OCI-LY3 (cell line): ENCODE measurements at regions not wholly inside any gene's neighbourhood (a gene's known extent, or its start where the extent isn't known, plus 50 kb on each side); places are given as distances from the start of the nearest gene placed in this dataset.

Experiments used
- H2AFZ ChIP-seq: fragments of 200-600, 300-600 bp; shearing (Covaris generic); 2 replicates; pipeline ENCODE4 v1.6.0; 2014; ENCODE audit warnings: antibody characterized with exemption, low read depth, low read length
- H3K27ac ChIP-seq: fragments of 200-600, 300-600 bp; sonication (generic); 2 replicates; pipeline ENCODE4 v1.5.1; 2014; ENCODE audit warnings: mild to moderate bottlenecking, low read length, moderate library complexity, mixed read lengths
- H3K27me3 ChIP-seq: fragments of 200-600, 300-600 bp; sonication (generic); 2 replicates; pipeline ENCODE4 v1.6.1; 2014; ENCODE audit warnings: low read depth, low read length, mixed read lengths
- H3K36me3 ChIP-seq: fragments of 200-600, 300-600 bp; sonication (generic); replicated peaks from 2 replicates; pipeline ENCODE3; 2014; ENCODE audit warnings: low read depth, low read length, mixed read lengths
- H3K4me1 ChIP-seq: fragments of 300-600, 200-600 bp; sonication (generic); 2 replicates; pipeline ENCODE4 v1.6.1; 2014; ENCODE audit warnings: low read length, mixed read lengths
- H3K4me2 ChIP-seq: fragments of 200-600, 300-600 bp; sonication (generic); 2 replicates; pipeline ENCODE4 v1.6.1; 2014; ENCODE audit warnings: low read length, mixed read lengths
- H3K4me3 ChIP-seq: fragments of 300-600, 200-600 bp; sonication (generic); 2 replicates; pipeline ENCODE4 v1.5.1; 2014; ENCODE audit warnings: antibody characterized with exemption, mild to moderate bottlenecking, low read length, moderate library complexity
- H3K79me2 ChIP-seq: fragments of 300-600, 200-600 bp; shearing (Covaris generic); 2 replicates; pipeline ENCODE4 v1.6.1; 2014; ENCODE audit warnings: mild to moderate bottlenecking, low read length, mixed read lengths
- H3K9ac ChIP-seq: fragments of 300-600, 200-600 bp; shearing (Covaris generic); 2 replicates; pipeline ENCODE4 v1.6.0; 2014; ENCODE audit warnings: mild to moderate bottlenecking, low read length, moderate library complexity
- H3K9me3 ChIP-seq: fragments of 200-600, 300-600 bp; shearing (Covaris generic); 2 replicates; pipeline ENCODE4 v1.6.1; 2014; ENCODE audit warnings: low read length, mixed read lengths; ENCODE audit not compliant: insufficient read depth
- H4K20me1 ChIP-seq: fragments of 200-600, 300-600 bp; sonication (generic); 2 replicates; pipeline ENCODE4 v1.6.1; 2016; ENCODE audit warnings: low read length, mixed read lengths; ENCODE audit not compliant: insufficient read depth
- CTCF ChIP-seq: fragments of 200-600, 300-600 bp; sonication (generic); IDR thresholded peaks from 2 replicates; pipeline ENCODE4 v1.5.1; 2014; ENCODE audit warnings: antibody characterized with exemption, low read length, low read depth
- EZH2phosphoT487 ChIP-seq: fragments of 200-600 bp; shearing (Covaris generic); IDR thresholded peaks from 2 replicates; pipeline ENCODE4 v1.6.1; 2018; ENCODE audit warnings: antibody characterized with exemption, mixed run types, low read depth

GRCh38 chr18:76572518-76573247 lies 77.6 kb upstream of the ZNF516 start:
- Histone ChIP-seq H3K27me3 (0 out of 2 replicates have a peak, but pooled peaks cover 4% of the 10 kb centered on the region), H3K4me2 (no peak overlapping the region), H3K79me2 (no peaks in the 10 kb centered on the region), H2AFZ (no peak overlapping the region), H3K36me3 (no peaks in the 10 kb centered on the region), H3K27ac (no peak overlapping the region), H3K4me1 (no peaks in the 10 kb centered on the region), H4K20me1 (no peaks in the 10 kb centered on the region), H3K9ac (no peak overlapping the region), H3K4me3 (no peak overlapping the region), H3K9me3 (no peaks in the 10 kb centered on the region)
- TF ChIP-seq EZH2phosphoT487 (no peak), CTCF (peak; percentile 10; the same call in 1 of the 2 replicates)

GRCh38 chr18:76571689-76572088 lies 76.6 kb upstream of the ZNF516 start:
- H3K36me3 ChIP-seq, result no peaks in the 10 kb centered on the region
- H3K79me2 ChIP-seq, result no peaks in the 10 kb centered on the region
- no peak for TF ChIP-seq CTCF
- TF ChIP-seq EZH2phosphoT487, result no peak
- no peak overlapping the region for H3K9ac ChIP-seq
- H3K4me3 ChIP-seq, result no peak overlapping the region
- H4K20me1 ChIP-seq, result no peaks in the 10 kb centered on the region
- no peak overlapping the region for H2AFZ ChIP-seq
- no peak overlapping the region for H3K27ac ChIP-seq
- 0 out of 2 replicates have a peak, but pooled peaks cover 4% of the 10 kb centered on the region for H3K27me3 ChIP-seq
- no peaks in the 10 kb centered on the region for H3K4me1 ChIP-seq
- no peaks in the 10 kb centered on the region; the same call in 1 of the 2 replicates for H3K9me3 ChIP-seq
- no peak overlapping the region for H3K4me2 ChIP-seq

- no peaks in the 10 kb centered on the region for H3K4me1 ChIP-seq
Observed at GRCh38 chr18:76570856-76571255, 75.8 kb upstream of the ZNF516 start.

More at GRCh38 chr18:76570856-76571255, 75.8 kb upstream of the ZNF516 start:
- Histone ChIP-seq H4K20me1 (no peaks in the 10 kb centered on the region), H3K27ac (no peak overlapping the region), H2AFZ (no peak overlapping the region), H3K27me3 (0 out of 2 replicates have a peak, but pooled peaks cover 4% of the 10 kb centered on the region), H3K36me3 (no peaks in the 10 kb centered on the region), H3K4me3 (no peak overlapping the region), H3K9ac (no peak overlapping the region), H3K79me2 (no peaks in the 10 kb centered on the region), H3K9me3 (no peaks in the 10 kb centered on the region; the same call in 1 of the 2 replicates), H3K4me2 (no peak overlapping the region)
- TF ChIP-seq CTCF (no peak), EZH2phosphoT487 (no peak)
